ENCODE measurements at regions not wholly inside any gene's neighbourhood (a gene's known extent, or its start where the extent isn't known, plus 50 kb on each side); places are given as distances from the start of the nearest gene placed in this dataset.

GRCh38 chr7:114279901-114280300 lies 134.7 kb upstream of the FOXP2 start:
- DNase-seq: no peak
- Histone ChIP-seq H3K9me3 (ENCODE audit: control insufficient read depth, low read depth, low read length) (no peaks in the 10 kb centered on the region), H2AK5ac (ENCODE audit: insufficient read length, low read length) (no peak overlapping the region), H3K14ac (ENCODE audit: insufficient read depth, low read length) (no peak overlapping the region), H3K4me1 (ENCODE audit: insufficient read depth, low read length) (no peaks in the 10 kb centered on the region), H4K91ac (ENCODE audit: insufficient read length, low read depth, low read length) (no peak overlapping the region), H3K79me2 (ENCODE audit: insufficient read depth, low read length) (no peaks in the 10 kb centered on the region), H3K4me2 (ENCODE audit: insufficient read depth, insufficient read length, low read length) (no peak overlapping the region), H3K18ac (ENCODE audit: insufficient read length, low read depth, low read length) (no peak overlapping the region), H4K8ac (replicated peaks; ENCODE audit: insufficient read length, low read depth, low read length) (no peak overlapping the region), H4K20me1 (ENCODE audit: control insufficient read depth, insufficient read depth, insufficient read length) (no peaks in the 10 kb centered on the region), H3K9ac (ENCODE audit: extremely low read depth, insufficient read length, low read length) (no peak overlapping the region), H2AFZ (ENCODE audit: low read length) (no peak overlapping the region), H2BK12ac (ENCODE audit: insufficient read length, low read depth, low read length) (no peak overlapping the region), H4K5ac (ENCODE audit: insufficient read length, low read depth, low read length) (no peak overlapping the region), H3T11ph (ENCODE audit: low read length) (no peak overlapping the region), H3K56ac (ENCODE audit: insufficient read length, low read depth, low read length) (no peak overlapping the region), H3K27ac (ENCODE audit: insufficient read length, low read depth, low read length) (no peak overlapping the region), H3K27me3 (ENCODE audit: insufficient read depth, low read length) (no peaks in the 10 kb centered on the region), H3K79me1 (ENCODE audit: insufficient read depth, low read depth, low read length, poor library complexity, severe bottlenecking) (no peaks in the 10 kb centered on the region), H2BK15ac (ENCODE audit: low read depth, low read length) (no peak overlapping the region), H2BK5ac (ENCODE audit: insufficient read length, low read length) (no peak overlapping the region), H2BK20ac (ENCODE audit: low read depth, low read length, poor library complexity, severe bottlenecking) (no peak overlapping the region), H3K23ac (ENCODE audit: insufficient read length, low read depth, low read length) (no peak overlapping the region), H3K4ac (ENCODE audit: low read depth, low read length) (no peak overlapping the region), H2BK120ac (ENCODE audit: low read depth, low read length, poor library complexity, severe bottlenecking) (no peak overlapping the region), H3K23me2 (ENCODE audit: insufficient read length, low read depth, low read length, poor library complexity, severe bottlenecking) (no peaks in the 10 kb centered on the region)
- Mint-ChIP-seq H3K27ac (no peak overlapping the region), H3K4me3 (no peak overlapping the region), H3K9me3 (no peaks in the 10 kb centered on the region), H3K27me3 (ENCODE audit: low read depth) (no peaks in the 10 kb centered on the region), H3K4me1 (no peaks in the 10 kb centered on the region), H3K36me3 (ENCODE audit: insufficient read depth in 1 of 3, low read depth in 3 of 3) (no peaks in the 10 kb centered on the region)
- WGBS (ENCODE audit: extremely low coverage, insufficient read length, low lambda C conversion rate): no CpG with 5 or more reads among the region's 1 CpG
- TF ChIP-seq CTCF (conservative IDR thresholded peaks at IDR 0.05): no peak
